ENCODE measurements at regions not wholly inside any gene's neighbourhood (a gene's known extent, or its start where the extent isn't known, plus 50 kb on each side); places are given as distances from the start of the nearest gene placed in this dataset.

GRCh38 chr10:29183301-29183945 is 105.4 kb upstream of the LYZL1 start:
- DNase-seq: no peak

DNA sequence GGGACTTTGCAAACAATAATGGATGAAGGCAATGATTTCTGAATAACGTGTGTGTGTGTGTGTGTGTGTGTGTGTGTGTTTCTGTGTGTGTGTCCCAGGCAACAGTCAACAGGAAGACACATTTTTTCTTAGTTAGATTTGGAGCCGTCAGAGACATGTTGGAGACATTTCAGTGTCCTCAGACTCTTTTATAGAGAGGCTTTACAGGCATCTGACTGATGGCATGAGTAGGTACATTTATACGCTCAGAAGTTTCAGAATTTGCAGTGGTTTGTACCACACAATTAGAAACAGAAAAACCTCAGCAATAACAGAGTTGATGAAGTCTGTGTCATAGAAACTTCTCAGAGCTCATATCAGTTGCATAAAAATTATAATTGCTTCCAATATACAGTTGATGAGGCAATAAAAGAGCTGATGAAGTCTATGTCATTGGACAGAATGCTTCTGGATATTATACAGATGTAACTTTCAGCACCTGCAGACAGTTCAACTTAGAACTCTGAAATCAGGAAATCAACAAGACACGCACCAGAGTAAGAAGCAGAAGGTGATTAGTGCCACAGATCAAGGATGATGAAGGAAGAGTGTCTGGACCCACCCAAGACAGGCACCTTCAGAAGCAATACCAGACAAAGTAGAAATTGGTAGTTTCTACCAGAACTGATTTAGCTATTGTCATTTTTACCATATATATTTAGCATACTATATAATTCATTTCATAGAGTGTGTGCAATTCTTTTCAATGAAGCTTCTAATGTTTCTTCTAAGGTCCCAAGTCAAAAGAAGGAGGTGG is 104.5 kb upstream of the LYZL1 start:
- DNase-seq: no peak

DNA sequence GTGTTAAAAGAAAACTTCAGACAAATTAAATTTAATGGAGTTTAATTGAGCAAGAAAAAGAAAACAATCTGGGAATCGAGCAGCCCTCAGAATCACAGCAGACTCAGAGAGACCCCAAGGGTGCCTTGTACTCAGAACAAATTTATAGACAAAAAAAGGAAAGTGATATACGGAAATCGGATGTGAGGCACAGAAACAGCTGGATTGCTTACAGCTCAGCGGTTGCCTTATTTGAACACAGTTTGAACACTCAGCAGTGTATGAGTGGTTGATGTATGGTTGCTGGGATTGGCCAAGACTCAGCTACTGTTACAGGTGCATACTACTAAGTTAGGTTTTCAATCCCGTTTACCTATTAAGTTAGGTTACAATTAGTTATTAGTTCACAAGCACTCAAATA is 103.8 kb upstream of the LYZL1 start:
- DNase-seq: no peak

DNA sequence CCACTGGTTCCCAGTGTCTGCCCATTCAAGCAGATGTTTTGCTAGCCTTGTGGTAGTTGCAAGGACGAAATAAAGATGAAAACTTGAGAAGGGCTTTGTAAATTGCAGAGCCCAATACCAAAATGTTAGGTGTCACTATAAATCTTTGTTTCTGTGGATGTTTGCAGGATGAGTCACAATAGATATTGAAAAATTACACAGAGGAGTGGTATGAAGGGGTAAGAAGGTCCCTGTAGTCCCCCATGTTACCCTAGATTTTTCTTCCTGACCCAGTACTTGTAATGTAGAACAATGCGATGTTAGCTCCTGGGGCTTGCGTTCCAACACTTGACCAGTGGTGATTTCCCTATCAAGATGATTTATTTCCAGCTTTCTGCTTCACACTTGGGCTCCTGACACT is 102.6 kb upstream of the LYZL1 start:
- DNase-seq: no peak

GRCh38 chr10:29189256-29189655 is 99.6 kb upstream of the LYZL1 start:
- DNase-seq: no peak

DNA sequence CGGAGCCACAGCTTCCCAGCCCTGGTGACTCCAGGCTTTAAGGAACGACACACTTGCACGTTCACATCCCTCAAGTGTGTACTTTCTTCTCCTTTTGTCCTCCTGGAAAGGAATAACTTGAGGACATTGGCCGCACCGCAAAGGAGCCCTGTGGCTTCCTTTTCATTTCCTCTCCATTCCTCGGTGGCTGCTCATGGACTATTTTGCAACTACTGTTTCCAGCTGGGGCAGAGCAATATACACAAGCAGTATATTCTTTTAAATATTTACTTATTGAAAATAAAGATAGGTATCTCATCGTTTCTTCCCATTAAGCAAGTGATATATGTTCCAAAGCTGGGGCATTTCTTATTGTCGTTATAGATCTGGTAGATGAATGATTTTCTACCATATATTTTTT is 97.2 kb upstream of the LYZL1 start:
- DNase-seq: no peak

GRCh38 chr10:29199339-29199738 is 89.5 kb upstream of the LYZL1 start:
- DNase-seq: no peak

GRCh38 chr10:29199941-29200679 is 88.8 kb upstream of the LYZL1 start:
- no peak for DNase-seq

- DNase-seq: no peak
Observed at GRCh38 chr10:29202386-29202940, 86.4 kb upstream of the LYZL1 start.

- DNase-seq: no peak
Observed at GRCh38 chr10:29203432-29203831, 85.4 kb upstream of the LYZL1 start.

GRCh38 chr10:29204070-29204800 is 84.6 kb upstream of the LYZL1 start:
- no peak for DNase-seq

DNA sequence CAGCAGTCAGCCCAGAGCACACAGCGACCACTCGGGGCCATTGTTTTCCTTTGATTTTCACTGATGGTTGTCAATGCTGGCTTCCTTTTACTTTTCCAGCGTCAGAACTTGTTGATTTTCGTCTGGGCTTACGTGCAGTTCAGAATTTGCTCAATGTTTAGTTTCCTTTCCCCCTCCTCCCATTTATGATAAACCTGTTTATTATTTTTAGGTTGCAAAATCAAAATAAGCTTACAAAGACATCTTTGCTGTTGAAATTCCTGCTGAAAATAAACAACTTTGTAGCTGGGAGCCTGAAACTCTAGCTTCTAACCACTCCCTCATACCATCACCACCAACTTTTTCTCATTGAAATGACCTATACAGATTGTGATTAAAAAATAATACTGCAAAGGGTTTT is 83.1 kb upstream of the LYZL1 start:
- DNase-seq: no peak

DNA sequence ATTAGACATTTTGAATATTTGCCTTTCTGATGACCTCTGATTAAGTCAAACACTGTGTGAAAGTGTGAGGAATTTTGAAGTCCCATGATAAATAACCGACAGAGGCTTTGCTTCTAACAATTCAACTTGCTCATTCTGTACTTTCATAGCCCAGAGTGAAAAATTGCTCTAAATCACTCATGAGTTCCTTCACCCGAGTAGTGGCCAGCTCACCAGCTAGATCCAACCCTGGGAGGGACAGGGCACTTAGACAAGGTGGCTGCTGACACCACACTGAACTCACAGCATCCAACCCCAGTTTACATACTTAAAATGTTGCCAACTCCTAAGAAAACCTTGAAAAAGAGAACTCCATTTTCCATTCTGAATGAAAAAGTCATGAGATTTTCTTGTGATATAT is 80.0 kb upstream of the LYZL1 start:
- DNase-seq: no peak

- no peak for DNase-seq
Observed at GRCh38 chr10:29209830-29210229, 79.0 kb upstream of the LYZL1 start.

DNA sequence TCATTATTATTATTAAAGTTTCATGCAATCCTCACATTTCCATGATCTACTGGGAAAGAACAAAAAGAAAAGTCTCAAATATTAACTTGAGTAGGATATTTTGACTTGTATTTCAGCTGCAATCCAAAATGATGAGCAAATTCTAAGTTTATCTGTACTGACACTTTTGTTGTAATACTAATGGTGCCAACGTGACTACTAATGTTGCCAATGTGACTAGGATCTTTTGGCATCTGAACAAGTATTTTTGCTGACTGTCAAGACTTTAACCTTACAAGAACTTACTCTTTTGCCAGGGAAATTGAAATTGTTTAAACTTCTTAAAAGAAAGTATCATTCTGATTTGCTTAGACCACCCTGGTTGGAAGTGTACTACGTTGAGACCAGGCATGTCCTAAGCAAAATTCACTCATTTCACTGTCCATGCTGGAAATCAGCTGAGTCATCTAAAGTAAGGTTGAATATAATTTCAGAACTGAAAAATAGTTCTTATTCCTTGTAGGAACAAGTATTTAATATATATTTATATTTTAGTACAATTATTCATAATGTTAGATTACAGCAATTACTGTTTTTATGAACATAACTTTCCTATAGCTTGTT is 78.5 kb upstream of the LYZL1 start:
- DNase-seq: no peak

GRCh38 chr10:29212597-29212996 is 76.3 kb upstream of the LYZL1 start:
- no peak for DNase-seq

GRCh38 chr10:29214551-29214950 is 74.3 kb upstream of the LYZL1 start:
- no peak for DNase-seq

DNA sequence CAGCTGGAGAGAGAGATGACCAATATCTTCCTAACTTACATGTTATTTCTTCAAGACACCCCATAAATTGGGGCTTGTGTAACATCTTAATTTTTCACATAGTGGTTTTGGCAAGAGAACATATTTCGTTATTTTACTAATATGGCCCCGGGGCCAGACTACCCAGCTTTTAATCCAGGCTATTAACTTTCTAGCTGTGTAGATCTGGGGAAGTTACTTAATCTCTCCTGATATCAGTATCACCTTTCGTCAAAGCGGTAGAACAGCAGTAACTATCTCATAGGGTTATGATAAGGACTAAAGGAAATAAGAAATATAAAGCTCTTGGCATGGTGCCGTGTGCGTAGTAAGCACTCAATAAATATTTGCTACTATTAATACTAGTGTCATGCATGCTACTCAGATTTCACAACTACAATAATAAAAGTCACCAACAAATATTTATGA is 71.6 kb upstream of the LYZL1 start:
- DNase-seq: no peak

GRCh38 chr10:29223326-29223725 is 65.5 kb upstream of the LYZL1 start:
- no peak for DNase-seq

GRCh38 chr10:29224631-29225030 is 64.2 kb upstream of the LYZL1 start:
- no peak for DNase-seq

- DNase-seq: no peak
Observed at GRCh38 chr10:29227201-29227600, 61.7 kb upstream of the LYZL1 start.

GRCh38 chr10:29228562-29228961 is 60.3 kb upstream of the LYZL1 start:
- DNase-seq: no peak
